K562 (cell line): ENCODE measurements at regions not wholly inside any gene's neighbourhood (a gene's known extent, or its start where the extent isn't known, plus 50 kb on each side); places are given as distances from the start of the nearest gene placed in this dataset.
A peak's percentile ranks its signal among the peaks of the same experiment; 100 is the strongest.

Experiments used
- ATAC-seq: fragments of 200-7000 bp; cut with Tn5 transposase; 3 replicates; pipeline ENCODE4 v1.9.1; 2020; ENCODE audit warnings: moderate library complexity
- BruUV-seq: library from RNA; stranded (reverse); fragments of 400-500 nt; replicated peaks from 2 replicates; lab custom pipeline; 2021; lab: Mats Ljungman, UMichigan
- CTCF ChIA-PET: fragments of 300-600 bp; formaldehyde crosslinking; extraction: SDS; loops from one replicate; lab custom pipeline; 2021; ENCODE audit warnings: low intra/inter-chr PET ratio; lab: Yijun Ruan, JAX
- POLR2A ChIA-PET: fragments of 300-600, 350-650 bp; sonication (Branson Sonifier 250); formaldehyde crosslinking; extraction: SDS; loops from one replicate; lab custom pipeline; 2021; ENCODE audit warnings: antibody characterized with exemption, inconsistent platforms; lab: Yijun Ruan, JAX
- DNase-seq, 4 experiments: peaks; one replicate each; pipeline versions ENCODE4 v3.0.0 to v3.0.0-alpha.2; 2011 to 2018; ENCODE audit warnings: low spot score in 3 of 4, mixed read lengths in 3 of 4; ENCODE audit errors: extremely low read depth in 1 of 4
- FAIRE-seq: peaks from 2 replicates; lab custom pipeline; 2011; peaks lifted over from hg19 to GRCh38; lab: Jason Lieb, UNC
- H2AFZ ChIP-seq: 2 replicates; pipeline ENCODE4 v1.6.0; 2011; ENCODE audit warnings: low read depth, low read length, control low read depth, inconsistent platforms
- H3K27ac ChIP-seq: fragments of 200-600 bp; 3 replicates; pipeline ENCODE4 v1.8.0; 2011; ENCODE audit warnings: low read depth, mild to moderate bottlenecking, control low read depth, inconsistent platforms, low read length, moderate library complexity, mixed read lengths; ENCODE audit errors: extremely low read depth
- H3K27me3 ChIP-seq, 2 experiments: fragments of 300-600 bp in 1 of 2; 2 replicates in 1 of 2; 3 replicates in 1 of 2; pipeline versions ENCODE4 v1.6.0 to v1.8.0; 2011; ENCODE audit warnings: inconsistent platforms in 2 of 2, low read length in 2 of 2, mild to moderate bottlenecking in 1 of 2, mixed read lengths in 1 of 2, moderate library complexity in 1 of 2; ENCODE audit not compliant: control insufficient read depth in 2 of 2, insufficient read depth in 2 of 2
- H3K36me3 ChIP-seq: fragments of 300-600 bp; 3 replicates; pipeline ENCODE4 v1.8.0; 2011; ENCODE audit warnings: mild to moderate bottlenecking, low read length, inconsistent platforms; ENCODE audit not compliant: control insufficient read depth, insufficient read depth
- H3K4me1 ChIP-seq, 2 experiments: fragments of 200-600 bp in 1 of 2; replicated peaks in 1 of 2; 2 replicates in 1 of 2; 3 replicates in 1 of 2; pipeline versions ENCODE4 v1.5.1 to v1.8.0; 2011; ENCODE audit warnings: inconsistent platforms in 2 of 2, low read length in 2 of 2, mild to moderate bottlenecking in 1 of 2, mixed read lengths in 1 of 2, moderate library complexity in 1 of 2; ENCODE audit not compliant: control insufficient read depth in 2 of 2, insufficient read depth in 2 of 2
- H3K4me2 ChIP-seq: 2 replicates; pipeline ENCODE4 v1.6.1; 2011; ENCODE audit warnings: low read length, control low read depth, inconsistent platforms, mixed read lengths; ENCODE audit not compliant: insufficient read depth
- H3K4me3 ChIP-seq: fragments of 200-600 bp; sonication (generic), shearing (Covaris generic); 2 replicates; pipeline ENCODE4 v1.5.1; 2016; ENCODE audit warnings: control low read depth, inconsistent platforms
- H3K79me2 ChIP-seq: fragments of 200-600 bp; 3 replicates; pipeline ENCODE4 v1.8.0; 2011; ENCODE audit warnings: low read length, inconsistent platforms; ENCODE audit not compliant: control insufficient read depth, insufficient read depth
- H3K9ac ChIP-seq, 2 experiments: 2 replicates each; pipeline versions ENCODE4 v1.6.0 to v1.6.1; 2011; ENCODE audit warnings: low read depth in 2 of 2, low read length in 2 of 2, control low read depth in 1 of 2, inconsistent platforms in 1 of 2, mild to moderate bottlenecking in 1 of 2, mixed read lengths in 1 of 2; ENCODE audit not compliant: insufficient read depth in 1 of 2
- H3K9me1 ChIP-seq: one replicate; pipeline ENCODE4 v1.6.0; 2011; ENCODE audit warnings: inconsistent platforms, mild to moderate bottlenecking, low read length, moderate library complexity; ENCODE audit not compliant: control insufficient read depth, insufficient read depth
- H3K9me3 ChIP-seq: replicated peaks from 2 replicates; pipeline ENCODE4 v1.5.1; 2011; ENCODE audit warnings: low read depth, low read length, inconsistent platforms; ENCODE audit not compliant: control insufficient read depth, insufficient read depth
- H4K20me1 ChIP-seq: replicated peaks from 2 replicates; pipeline ENCODE4 v1.6.1; 2011; ENCODE audit warnings: low read length, inconsistent platforms, mixed read lengths; ENCODE audit not compliant: control insufficient read depth, insufficient read depth
- CBX3 ChIP-seq, 2 experiments: IDR thresholded peaks; 1 replicate in 1 of 2; 2 replicates in 1 of 2; pipeline ENCODE4 v1.6.1; 2012; ENCODE audit warnings: inconsistent platforms in 2 of 2, low read length in 2 of 2, borderline replicate concordance in 1 of 2, control low read depth in 1 of 2
- ELK3 ChIP-seq: fragments of 450-650 bp; formaldehyde crosslinking; IDR thresholded peaks from 2 replicates; pipeline ENCODE4 v1.4.0; 2020; ENCODE audit warnings: mild to moderate bottlenecking
- FOXJ2 ChIP-seq: fragments of 200-800 bp; sonication (Bioruptor generic); IDR thresholded peaks from 2 replicates; pipeline ENCODE4 v1.6.1; 2016; ENCODE audit warnings: missing genetic modification characterization, missing compliant biosample characterization
- TCF15 ChIP-seq: fragments of 250-450 bp; sonication (Bioruptor Pico); IDR thresholded peaks from 2 replicates; pipeline ENCODE4 v1.8.0; 2022; ENCODE audit warnings: moderate library complexity, mild to moderate bottlenecking, inconsistent platforms
- WGBS: fragments of 100-300 bp; shearing (Covaris generic); methylation state at CpG from one replicate; pipeline ENCODE4 v1.1.6; 2016; ENCODE audit warnings: low coverage, mixed read lengths; ENCODE audit not compliant: insufficient coverage; ENCODE audit errors: missing lambda C conversion rate; 5-methylcytosine and 5-hydroxymethylcytosine counted together
- in situ Hi-C: fragments of 300-500 bp; cut with MboI; formaldehyde crosslinking; loops from 4 replicates; pipeline ENCODE4 v1.15.0; 2018; ENCODE audit warnings: inconsistent platforms, mixed read lengths
- intact Hi-C: fragments of 100-400 bp; cut with micrococcal nuclease; formaldehyde crosslinking; loops from 2 replicates; pipeline ENCODE4 v1.14.2; 2022

GRCh38 chr1:221063651-221064050 is 184.4 kb downstream of the HLX start:
- H3K9ac ChIP-seq: no peak overlapping the region
- no TSS peak for BruUV-seq
- FAIRE-seq (no peak), ATAC-seq (no peak)
- no peak overlapping the region for H2AFZ ChIP-seq
- intact Hi-C loops: no loop called here
- CTCF ChIA-PET: no interaction called here
- H3K4me3 ChIP-seq: no peak overlapping the region
- H3K4me1 ChIP-seq: no peaks in the 10 kb centered on the region
- H3K9me1 ChIP-seq: no peaks in the 10 kb centered on the region
- no peak overlapping the region for H3K27ac ChIP-seq
- no peaks in the 10 kb centered on the region for H4K20me1 ChIP-seq
- no peak for TF ChIP-seq TCF15
- TF ChIP-seq CBX3 (IDR thresholded peaks at IDR 0.05; ENCODE audit: borderline replicate concordance in 1 of 2, low read length in 2 of 2): peak in 1 of 2 experiments; percentile 29; a peak in 1 of 3 replicates
- TF ChIP-seq, all 486 proteins: peak for 1
- in situ Hi-C loops: no loop called here
- Histone ChIP-seq H3K4me2 (no peak overlapping the region), H3K36me3 (no peaks in the 10 kb centered on the region), H3K79me2 (no peaks in the 10 kb centered on the region), H3K27me3 (no peaks in the 10 kb centered on the region), H3K9me3 (no peaks in the 10 kb centered on the region)
- POLR2A ChIA-PET: interaction anchor here (0.6 kb wide), 1 partner anchor 185 kb away, joined by 4 read pairs; the partner anchor contains the start of gene HLX
- no peak for DNase-seq

GRCh38 chr1:221066351-221067001 is 187.2 kb downstream of the HLX start:
- CTCF ChIA-PET: no interaction called here
- no peaks in the 10 kb centered on the region for H3K79me2 ChIP-seq
- H3K27ac ChIP-seq: no peak overlapping the region
- in situ Hi-C loops (no loop called here), intact Hi-C loops (no loop called here)
- no peaks in the 10 kb centered on the region for H3K9me3 ChIP-seq
- H3K27me3 ChIP-seq: no peaks in the 10 kb centered on the region
- H3K4me3 ChIP-seq: no peak overlapping the region
- H3K9me1 ChIP-seq: no peaks in the 10 kb centered on the region
- no peaks in the 10 kb centered on the region; a peak in 1 of 5 replicates for H3K4me1 ChIP-seq
- no TSS peak for BruUV-seq
- H3K4me2 ChIP-seq: no peak overlapping the region
- FAIRE-seq: no peak
- no peak overlapping the region for H3K9ac ChIP-seq
- no peak for ATAC-seq
- no peaks in the 10 kb centered on the region for H4K20me1 ChIP-seq
- DNase-seq: no peak
- H2AFZ ChIP-seq: no peak overlapping the region
- POLR2A ChIA-PET: no interaction called here
- WGBS: 15% methylated on average over 5 of the region's 5 CpGs
- no peaks in the 10 kb centered on the region for H3K36me3 ChIP-seq
- no peak for TF ChIP-seq FOXJ2
- no peak for TF ChIP-seq ELK3 (CRISPR knock-in tag)
